HG02981 (cell line): ENCODE measurements at regions not wholly inside any gene's neighbourhood (a gene's known extent, or its start where the extent isn't known, plus 50 kb on each side); places are given as distances from the start of the nearest gene placed in this dataset.

ENCODE experiments used
- ATAC-seq: cut with Tn5 transposase; IDR thresholded peaks from one replicate; pipeline ENCODE4 v1.9.1; 2021; ENCODE audit warnings: mild to moderate bottlenecking, moderate library complexity; ENCODE audit not compliant: unreplicated experiment

DNA sequence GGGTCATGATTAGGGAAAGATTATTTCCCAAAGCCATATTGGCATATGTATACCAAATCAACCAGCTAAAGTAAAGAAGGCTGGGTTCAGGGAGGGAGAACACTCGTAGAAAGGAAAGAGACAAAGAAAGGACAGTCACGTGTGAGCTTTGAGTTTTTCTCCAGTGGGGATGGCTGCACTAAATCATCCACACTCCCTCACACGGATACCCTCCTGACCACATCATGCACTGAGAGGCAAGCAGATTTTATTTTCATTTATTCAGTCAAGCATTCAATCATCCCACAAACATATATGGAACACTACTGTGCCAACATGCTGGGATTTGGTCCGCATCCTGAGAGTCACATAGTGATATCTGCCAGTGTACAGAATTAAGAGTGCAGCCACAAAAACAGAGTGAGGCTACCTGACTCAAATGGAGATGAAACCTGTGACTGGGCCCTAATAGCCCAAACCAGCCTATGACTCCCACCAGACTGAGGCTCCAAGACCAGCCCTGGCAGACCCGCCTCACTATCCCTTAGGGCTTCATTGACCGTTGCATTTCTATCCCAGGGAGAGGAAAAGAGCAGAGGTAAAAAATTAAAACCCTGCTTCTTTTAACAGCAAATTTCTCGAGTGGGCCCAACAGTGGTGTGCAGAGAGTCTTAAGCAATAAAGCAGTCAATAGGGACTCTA lies 155.9 kb downstream of the BARHL2 start:
- ATAC-seq, result no peak

DNA sequence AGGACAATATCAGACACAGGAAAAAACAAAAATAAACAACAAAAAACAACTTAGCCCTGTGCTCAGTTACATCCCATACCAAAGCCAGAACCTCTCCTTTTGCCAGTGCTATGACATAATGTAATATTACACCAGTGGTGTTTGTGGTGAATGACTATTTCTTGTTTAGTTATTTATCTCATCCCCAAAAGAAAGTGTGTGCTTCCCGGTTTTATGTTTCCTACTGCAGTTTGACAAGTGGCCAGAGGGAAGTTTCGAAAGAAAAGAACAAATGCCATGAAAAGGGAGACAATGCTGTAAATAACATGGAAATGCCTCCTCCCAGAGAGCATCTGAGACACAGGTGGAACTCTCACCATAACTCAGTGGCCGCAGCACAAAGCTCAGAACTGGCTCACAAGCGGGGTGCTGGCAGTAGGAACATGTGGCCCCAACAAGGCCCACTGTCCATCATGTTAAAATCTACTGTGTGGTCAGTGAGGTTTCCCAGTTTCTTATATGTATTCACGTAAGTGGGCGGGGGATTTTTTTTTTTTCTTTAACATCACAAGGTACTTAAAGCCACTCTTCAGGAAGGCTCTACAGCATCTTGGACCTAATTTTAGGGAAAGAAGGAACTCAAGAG lies 158.2 kb downstream of the BARHL2 start:
- no peak for ATAC-seq

DNA sequence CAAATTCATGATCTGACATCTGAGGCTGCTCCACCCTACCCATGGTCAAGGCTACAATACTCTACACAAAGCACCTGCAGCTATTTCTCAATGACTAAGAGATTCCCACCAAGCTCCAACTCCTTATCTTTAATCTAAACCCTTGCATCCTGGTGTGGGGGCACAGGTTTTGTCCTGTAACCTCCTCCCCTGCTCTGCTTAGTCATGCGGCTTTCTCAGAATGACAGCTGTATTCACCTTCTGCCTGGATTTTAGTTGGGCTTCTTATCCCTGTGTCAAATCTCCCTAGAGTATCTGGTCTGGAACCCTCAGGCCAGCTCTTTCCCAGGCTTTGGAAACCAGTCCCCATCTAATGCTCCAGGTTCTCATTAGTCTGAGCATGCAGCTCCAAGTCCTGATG lies 159.0 kb downstream of the BARHL2 start:
- no peak for ATAC-seq

GRCh38 chr1:90557706-90558105 lies 159.4 kb downstream of the BARHL2 start:
- no peak for ATAC-seq

DNA sequence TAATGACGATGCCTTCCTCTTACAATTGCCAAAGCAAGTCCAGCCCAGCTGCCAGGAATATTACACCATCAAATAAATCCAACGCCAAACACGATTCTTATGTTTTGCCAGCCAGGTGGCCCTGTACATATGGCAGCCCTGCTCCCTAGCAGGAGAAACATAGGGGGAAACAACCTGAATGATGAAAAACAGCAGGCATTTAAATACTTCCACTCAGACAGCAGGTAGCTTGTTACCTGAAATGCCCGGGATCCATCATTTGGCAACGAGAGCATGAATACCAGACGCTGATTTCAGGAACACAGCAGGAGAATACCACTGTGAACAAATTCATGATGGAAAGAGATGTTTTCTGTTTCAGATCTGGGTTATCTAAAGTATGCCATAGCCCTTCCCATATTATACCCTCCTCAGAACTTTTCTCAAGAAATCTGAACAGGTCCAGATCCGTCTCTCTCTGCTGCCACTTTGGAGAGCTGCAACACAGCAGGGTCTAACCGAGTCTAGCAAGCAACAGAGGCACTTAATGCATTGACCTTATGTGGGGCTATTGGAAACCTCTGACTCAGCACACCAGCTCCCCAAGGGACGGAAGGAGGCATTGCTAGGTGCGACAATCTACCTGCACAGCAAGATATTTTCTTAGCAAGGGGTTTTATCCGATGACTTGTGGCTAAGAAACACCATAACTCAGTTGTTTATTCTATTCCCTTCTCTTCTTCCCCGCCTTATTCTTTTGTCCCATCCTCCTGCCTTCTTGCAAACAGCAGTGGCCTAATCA lies 166.3 kb downstream of the BARHL2 start:
- no peak for ATAC-seq

GRCh38 chr1:90544356-90544755 lies 172.7 kb downstream of the BARHL2 start:
- no peak for ATAC-seq

DNA sequence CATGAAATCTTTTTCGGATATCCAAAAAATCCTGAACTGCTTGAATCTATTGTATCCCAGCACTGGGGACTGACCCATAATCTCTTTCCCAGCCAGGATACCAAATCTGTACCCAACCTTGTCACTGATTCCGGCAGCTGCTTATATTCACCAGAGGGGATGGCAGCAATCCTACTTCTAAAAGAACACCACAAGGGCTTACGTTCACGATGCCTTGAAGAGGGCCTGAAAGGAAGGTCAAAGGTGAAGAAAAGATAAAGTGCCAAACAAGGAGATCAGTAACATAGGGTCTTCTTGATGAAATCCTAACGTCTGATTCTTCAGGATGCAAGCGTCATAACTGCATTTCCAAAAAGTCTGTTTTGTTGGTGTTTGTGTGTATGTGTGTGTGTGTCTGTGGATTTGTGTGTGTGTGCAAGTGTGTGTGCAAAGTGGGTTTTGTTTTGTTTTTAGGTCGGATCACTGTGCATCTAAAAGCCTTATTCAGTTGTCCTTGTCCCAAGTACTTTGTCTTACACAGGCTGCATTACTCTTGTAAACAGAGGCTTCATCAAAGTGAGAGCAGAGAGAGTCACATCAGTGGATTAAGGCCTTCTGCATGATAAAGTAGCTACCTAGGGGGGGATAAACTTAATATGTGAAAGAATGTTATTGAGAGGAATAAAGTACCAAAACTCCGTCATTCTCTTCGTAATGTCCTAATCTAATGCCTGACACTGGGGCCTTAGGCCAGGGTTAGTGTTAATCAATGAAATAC lies 179.3 kb downstream of the BARHL2 start:
- no peak for ATAC-seq

DNA sequence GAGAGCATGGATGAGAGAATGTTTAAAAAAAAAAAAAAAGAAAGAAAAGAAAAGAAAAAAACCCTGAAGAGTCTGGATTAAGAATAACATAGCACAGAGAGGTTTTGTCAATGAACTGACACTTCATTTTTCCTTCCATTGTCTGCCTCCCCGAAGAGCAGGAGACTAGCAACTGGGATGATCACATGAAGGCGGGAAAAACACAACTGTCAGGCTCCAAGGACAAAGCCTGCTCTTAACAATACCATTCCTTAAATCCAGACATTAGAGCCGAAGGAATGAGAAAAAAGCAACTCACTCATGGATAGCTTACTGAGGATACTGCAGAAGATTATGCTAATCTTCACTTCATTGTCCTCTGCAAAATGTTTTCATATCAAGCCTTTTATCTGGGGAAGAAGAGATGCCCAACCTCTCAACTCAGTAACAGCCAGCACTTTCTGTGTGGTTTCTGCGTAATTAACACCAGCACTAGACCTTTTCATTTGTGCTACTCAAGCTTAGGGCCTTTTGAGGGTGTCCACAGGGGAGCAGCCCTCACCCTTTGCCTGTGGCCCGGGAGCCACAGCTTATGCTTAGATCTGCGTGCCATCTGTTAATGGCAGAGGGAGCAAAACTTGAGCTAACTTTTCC lies 182.3 kb downstream of the BARHL2 start:
- no peak for ATAC-seq

DNA sequence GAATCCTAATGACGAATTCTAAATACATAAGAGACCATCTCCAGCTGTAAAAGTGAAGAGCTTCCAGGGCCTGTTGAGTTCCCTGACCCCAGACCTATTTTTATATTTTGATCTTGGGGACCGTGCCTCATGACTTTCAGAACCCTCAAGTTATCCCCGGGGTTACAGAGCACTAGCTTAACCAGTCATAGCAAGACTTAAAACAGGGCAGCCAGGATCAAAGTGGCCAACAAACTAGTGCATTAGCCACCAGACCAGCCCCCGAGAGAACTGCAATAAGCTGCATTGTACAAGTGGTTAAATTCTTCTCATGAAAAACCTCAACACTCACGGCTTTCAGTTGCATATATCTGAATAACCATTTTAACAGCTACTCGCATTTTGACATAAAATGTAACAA lies 183.0 kb downstream of the BARHL2 start:
- ATAC-seq, result no peak

DNA sequence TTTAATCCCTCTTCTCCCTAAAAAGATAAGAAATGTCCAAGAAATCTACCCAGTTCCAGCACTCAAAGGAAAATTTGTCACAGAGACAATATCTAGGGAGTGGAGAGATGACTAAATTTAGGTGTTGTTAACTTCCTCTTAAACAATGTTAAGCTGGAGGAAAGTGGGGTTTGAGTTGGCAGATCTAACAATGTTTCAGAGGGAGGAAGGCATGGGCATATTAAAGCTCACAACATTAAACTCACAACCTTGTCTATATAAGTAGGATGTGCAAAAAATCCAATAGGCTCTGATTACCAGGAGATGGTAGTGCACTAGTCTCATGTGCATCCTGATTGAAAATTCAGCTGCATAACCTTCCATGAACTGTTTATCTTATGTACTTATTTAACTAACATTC lies 190.1 kb downstream of the BARHL2 start:
- ATAC-seq, result no peak

DNA sequence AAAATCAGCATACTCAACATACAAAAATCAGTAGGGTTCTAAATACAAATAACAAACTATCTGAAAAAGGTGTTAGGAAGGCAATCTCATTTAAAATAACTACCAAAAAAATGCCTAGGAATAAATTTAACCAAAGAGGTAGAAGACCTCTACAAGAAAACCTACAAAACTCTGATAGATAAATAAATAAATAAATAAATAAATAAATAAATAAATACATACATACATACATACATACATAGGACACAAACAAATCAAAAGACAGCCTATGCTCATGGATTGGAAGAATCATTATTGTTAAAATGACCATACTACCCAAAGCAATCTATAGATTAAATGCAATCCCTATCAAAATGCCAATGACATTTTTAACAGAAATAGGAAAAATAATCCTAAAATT lies 194.7 kb downstream of the BARHL2 start:
- no peak for ATAC-seq

DNA sequence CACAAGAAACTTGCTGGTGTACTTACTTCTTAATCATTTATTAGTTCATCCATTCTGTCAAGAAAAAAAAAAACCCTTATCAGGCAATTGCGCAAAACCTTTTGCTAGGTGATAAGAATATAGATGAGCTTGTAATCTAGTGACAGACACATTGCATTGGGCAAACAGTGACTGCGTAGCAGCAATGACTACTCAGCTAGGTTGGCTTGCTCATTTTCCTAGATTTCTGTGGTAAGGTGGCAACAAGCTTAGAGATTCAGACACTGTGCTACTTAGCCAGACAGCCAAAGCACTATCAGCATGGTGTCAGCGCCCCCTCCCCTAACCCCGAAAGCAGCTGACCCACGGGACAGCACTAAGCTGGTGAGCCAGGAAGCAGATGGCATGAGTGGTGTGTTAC lies 203.1 kb downstream of the BARHL2 start:
- no peak for ATAC-seq

DNA sequence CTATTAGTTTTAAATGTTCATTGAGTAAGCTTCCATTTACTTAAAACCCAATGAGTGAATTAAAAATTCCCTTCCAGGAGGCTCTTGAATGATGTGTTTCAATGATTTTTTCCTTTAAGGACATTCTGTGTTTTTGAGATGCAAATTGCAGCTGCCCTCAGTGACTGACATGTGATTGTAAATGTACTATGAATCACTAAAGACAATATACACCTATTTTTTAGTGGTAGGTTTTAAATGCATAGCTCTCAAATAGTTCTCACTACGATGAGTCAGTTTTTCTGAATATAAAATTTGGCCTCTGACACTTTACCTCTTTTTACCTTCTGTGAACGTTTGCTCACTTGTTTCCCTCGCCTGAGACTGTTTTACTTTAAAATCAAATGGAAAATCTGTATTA lies 204.7 kb downstream of the BARHL2 start:
- no peak for ATAC-seq

- ATAC-seq, result no peak
Measured at GRCh38 chr1:90510143-90510542, 207.0 kb downstream of the BARHL2 start.

DNA sequence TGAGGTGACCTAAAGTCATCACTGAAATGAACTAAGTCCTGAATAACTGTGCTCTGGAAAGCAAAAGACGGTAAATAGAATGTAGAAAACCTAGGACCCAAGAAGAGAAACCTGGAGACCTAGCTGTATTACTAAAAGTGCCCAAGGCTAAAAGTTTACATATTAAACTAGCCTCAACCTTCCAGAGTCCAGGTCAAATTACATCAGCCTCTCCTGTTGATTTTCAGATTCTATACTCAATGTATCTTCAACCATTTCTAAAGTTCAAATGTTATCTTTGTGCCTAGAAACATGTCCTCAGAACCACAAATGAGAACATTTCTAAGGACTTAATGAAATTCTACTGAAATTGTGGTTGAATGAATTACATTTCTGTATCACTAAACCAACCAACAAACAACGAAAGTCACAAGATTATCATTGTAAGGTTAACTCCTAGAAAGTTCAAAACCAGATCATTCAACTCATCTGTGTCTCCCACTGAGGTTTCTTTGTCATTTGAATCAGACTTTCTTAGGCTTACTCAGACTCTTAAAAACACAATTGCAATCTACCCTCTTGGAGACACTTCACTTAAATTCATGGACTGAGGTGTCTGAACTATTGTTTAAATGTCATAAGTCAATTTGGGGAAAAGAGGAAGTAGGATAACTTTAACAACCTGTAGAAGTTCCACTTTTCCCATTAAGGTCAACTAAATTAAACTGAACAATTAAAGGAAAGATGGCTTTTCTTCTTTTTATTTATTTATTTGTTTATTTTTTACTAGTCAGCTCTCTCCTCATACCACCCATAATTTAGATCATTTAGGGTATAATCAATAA lies 207.7 kb downstream of the BARHL2 start:
- peak; percentile 56 for ATAC-seq

DNA sequence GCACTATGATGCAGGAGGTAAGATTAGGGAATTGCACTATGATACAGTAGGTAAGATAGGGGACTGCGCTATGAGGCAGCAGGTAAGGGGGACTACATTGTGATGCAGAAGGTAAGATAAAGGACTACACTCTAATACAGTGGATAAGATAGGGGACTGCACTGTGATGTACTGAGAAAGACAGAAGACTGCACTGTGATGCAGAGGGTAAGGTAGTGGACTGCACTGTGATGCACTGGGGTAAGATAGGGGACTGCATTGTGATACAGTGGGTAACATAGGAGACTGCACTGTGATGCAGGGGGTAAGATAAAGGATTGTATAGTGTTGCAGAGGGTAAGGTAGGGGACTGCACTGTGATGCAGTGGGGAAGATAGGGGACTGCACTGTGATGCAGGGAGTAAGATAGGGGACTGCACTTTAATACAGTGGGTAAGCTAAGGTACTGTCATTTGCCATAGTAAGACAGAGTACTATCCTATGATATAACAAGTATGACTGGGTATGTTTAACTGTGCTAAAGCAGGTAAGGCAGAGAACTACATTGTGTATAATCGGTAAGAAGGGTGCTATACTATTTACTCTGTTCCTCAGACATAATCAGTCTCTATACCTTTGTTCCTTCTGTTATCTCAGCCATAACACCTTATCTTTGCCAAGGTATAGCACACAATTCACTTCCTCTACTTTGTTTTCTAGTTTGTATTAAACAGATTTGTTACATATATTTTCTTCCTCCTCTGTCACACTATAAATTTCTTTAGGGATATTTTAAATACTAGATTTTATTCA lies 208.5 kb downstream of the BARHL2 start:
- ATAC-seq, result no peak

GRCh38 chr1:90507173-90507572 lies 209.9 kb downstream of the BARHL2 start:
- ATAC-seq, result no peak

DNA sequence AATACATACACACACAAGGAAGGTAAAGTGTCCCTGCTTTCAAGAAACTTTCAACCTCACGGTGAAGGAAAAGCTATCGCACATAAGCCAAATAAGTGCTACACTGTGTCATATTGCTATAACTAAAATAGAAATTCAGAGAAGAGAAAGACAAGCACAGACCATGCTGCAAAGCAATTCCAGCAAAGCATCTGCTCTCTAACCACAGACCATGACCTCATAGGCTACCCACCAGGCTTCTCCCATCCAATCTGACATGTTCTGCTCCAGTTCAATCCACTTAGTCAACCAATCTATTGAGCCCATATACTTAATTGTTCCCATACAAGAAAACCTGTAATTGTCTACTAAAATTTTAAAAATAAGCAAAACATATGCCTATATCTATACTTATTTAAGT lies 211.3 kb downstream of the BARHL2 start:
- no peak for ATAC-seq

DNA sequence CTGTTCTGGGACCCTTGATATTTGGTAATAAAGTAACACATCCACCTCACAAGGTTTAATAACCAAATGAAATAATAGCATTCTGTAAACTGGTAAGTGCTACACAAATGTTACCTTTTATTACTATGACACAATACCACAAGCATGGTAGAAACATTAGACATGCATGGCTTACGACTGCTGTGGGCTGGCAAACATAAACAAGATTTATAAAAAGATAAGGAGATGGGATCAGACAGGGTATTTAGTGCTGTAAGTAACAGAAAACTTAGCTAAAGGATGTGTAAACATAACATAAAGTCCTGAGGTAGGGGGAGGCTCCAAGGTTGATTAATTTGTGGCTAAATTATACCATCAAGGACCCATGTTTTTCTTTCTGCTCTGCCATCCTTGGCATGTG lies 212.6 kb downstream of the BARHL2 start:
- no peak for ATAC-seq
